GM21381 (cell line): ENCODE measurements at regions not wholly inside any gene's neighbourhood (a gene's known extent, or its start where the extent isn't known, plus 50 kb on each side); places are given as distances from the start of the nearest gene placed in this dataset.
"Not testable (repeated sequence)": the region's sequence is repeated elsewhere in the genome, so short reads cannot be mapped to it uniquely, and the experiment has no call there.

ENCODE experiments used
- ATAC-seq: cut with Tn5 transposase; IDR thresholded peaks from one replicate; pipeline ENCODE4 v1.9.1; 2021; ENCODE audit warnings: mild to moderate bottlenecking, moderate library complexity; ENCODE audit not compliant: unreplicated experiment

GRCh38 chr12:90235642-90236041, 527.0 kb upstream of the ATP2B1 start:
- ATAC-seq: no peak

- no peak for ATAC-seq
These were observed 525.8 kb upstream of the ATP2B1 start for GRCh38 chr12:90234472-90234871.

- no peak for ATAC-seq
These were observed 524.8 kb upstream of the ATP2B1 start for GRCh38 chr12:90233168-90234100.

- no peak for ATAC-seq
These were observed 521.0 kb upstream of the ATP2B1 start for GRCh38 chr12:90229407-90230170.

GRCh38 chr12:90226211-90226610, 517.6 kb upstream of the ATP2B1 start:
- no peak for ATAC-seq

- ATAC-seq: no peak
These were observed 508.2 kb upstream of the ATP2B1 start for GRCh38 chr12:90216815-90217214.

- ATAC-seq: no peak
These were observed 507.4 kb upstream of the ATP2B1 start for GRCh38 chr12:90216020-90216552.

GRCh38 chr12:90211017-90211416, 502.4 kb upstream of the ATP2B1 start:
- ATAC-seq: no peak

GRCh38 chr12:90209029-90209428, 500.4 kb upstream of the ATP2B1 start:
- no peak for ATAC-seq

- ATAC-seq: not testable (repeated sequence)
These were observed 499.7 kb upstream of the ATP2B1 start for GRCh38 chr12:90208379-90208778.

GRCh38 chr12:90207799-90208198, 499.2 kb upstream of the ATP2B1 start:
- no peak for ATAC-seq

- ATAC-seq: no peak
These were observed 496.5 kb upstream of the ATP2B1 start for GRCh38 chr12:90205165-90205564.

GRCh38 chr12:90203556-90203955, 494.9 kb upstream of the ATP2B1 start:
- no peak for ATAC-seq

GRCh38 chr12:90199006-90199405, 490.4 kb upstream of the ATP2B1 start:
- no peak for ATAC-seq

- ATAC-seq: no peak
These were observed 484.9 kb upstream of the ATP2B1 start for GRCh38 chr12:90193500-90193899.

GRCh38 chr12:90188857-90189256, 480.2 kb upstream of the ATP2B1 start:
- ATAC-seq: no peak

GRCh38 chr12:90183201-90183600, 474.6 kb upstream of the ATP2B1 start:
- ATAC-seq: no peak

GRCh38 chr12:90181216-90181615, 472.6 kb upstream of the ATP2B1 start:
- no peak for ATAC-seq

GRCh38 chr12:90174956-90175355, 466.3 kb upstream of the ATP2B1 start:
- no peak for ATAC-seq

GRCh38 chr12:90174198-90174510, 465.5 kb upstream of the ATP2B1 start:
- ATAC-seq: no peak

- ATAC-seq: no peak
These were observed 465.0 kb upstream of the ATP2B1 start for GRCh38 chr12:90173499-90174197.
